Neutrophil (primary cell): ENCODE measurements at regions not wholly inside any gene's neighbourhood (a gene's known extent, or its start where the extent isn't known, plus 50 kb on each side); places are given as distances from the start of the nearest gene placed in this dataset.

Experiments
- H3K27ac ChIP-seq: fragments of 200-600 bp; sonication (generic); 2 replicates; pipeline ENCODE4 v1.5.1; 2016; ENCODE audit warnings: mild to moderate bottlenecking, moderate library complexity
- H3K27me3 ChIP-seq: fragments of 200-600 bp; sonication (generic); 2 replicates; pipeline ENCODE4 v1.6.0; 2016; ENCODE audit warnings: mild to moderate bottlenecking
- H3K36me3 ChIP-seq: fragments of 200-600 bp; sonication (generic); 2 replicates; pipeline ENCODE4 v1.5.1; 2017
- H3K4me1 ChIP-seq, 2 experiments: fragments of 200-600 bp in 1 of 2; sonication (generic) in 1 of 2; 1 replicate in 1 of 2; 2 replicates in 1 of 2; pipeline versions ENCODE4 v1.5.1 to v1.6.1; 2013 to 2016; ENCODE audit warnings: low read depth in 1 of 2, low read length in 1 of 2, mild to moderate bottlenecking in 1 of 2, moderate library complexity in 1 of 2; ENCODE audit not compliant: control insufficient read depth in 1 of 2, insufficient read depth in 1 of 2
- H3K4me3 ChIP-seq, 2 experiments: fragments of 200-600 bp in 1 of 2; sonication (generic) in 1 of 2; 1 replicate in 1 of 2; 2 replicates in 1 of 2; pipeline ENCODE4 v1.5.1; 2013 to 2016; ENCODE audit warnings: low read depth in 1 of 2, low read length in 1 of 2, mild to moderate bottlenecking in 1 of 2, moderate library complexity in 1 of 2
- H3K9me3 ChIP-seq: fragments of 200-600 bp; sonication (generic); 2 replicates; pipeline ENCODE4 v1.5.1; 2016
- CTCF ChIP-seq: fragments of 200-600 bp; sonication (generic); IDR thresholded peaks from 2 replicates; pipeline ENCODE4 v1.5.1; 2016; ENCODE audit warnings: antibody characterized with exemption

GRCh38 chr5:58403822-58404433 lies 56.0 kb downstream of the PLK2 start:
- H3K9me3 ChIP-seq = no peaks in the 10 kb centered on the region
- no peak overlapping the region for H3K27ac ChIP-seq
- no peak overlapping the region for H3K4me3 ChIP-seq
- H3K27me3 ChIP-seq = no peaks in the 10 kb centered on the region
- no peak for TF ChIP-seq CTCF
- H3K36me3 ChIP-seq = no peaks in the 10 kb centered on the region
- no peaks in the 10 kb centered on the region for H3K4me1 ChIP-seq

GRCh38 chr5:58401701-58402100 lies 58.2 kb downstream of the PLK2 start:
- TF ChIP-seq CTCF = no peak
- no peak overlapping the region for H3K27ac ChIP-seq
- H3K9me3 ChIP-seq = no peaks in the 10 kb centered on the region
- H3K27me3 ChIP-seq = no peaks in the 10 kb centered on the region
- H3K4me3 ChIP-seq = no peak overlapping the region
- no peaks in the 10 kb centered on the region for H3K4me1 ChIP-seq
- H3K36me3 ChIP-seq = no peaks in the 10 kb centered on the region

- Histone ChIP-seq H3K9me3 (no peaks in the 10 kb centered on the region), H3K36me3 (no peaks in the 10 kb centered on the region), H3K4me3 (no peak overlapping the region), H3K4me1 (no peaks in the 10 kb centered on the region), H3K27me3 (no peaks in the 10 kb centered on the region), H3K27ac (no peak overlapping the region)
- no peak for TF ChIP-seq CTCF
Measured at GRCh38 chr5:58400737-58401136, 59.1 kb downstream of the PLK2 start.

- Histone ChIP-seq H3K9me3 (no peaks in the 10 kb centered on the region), H3K27ac (no peak overlapping the region), H3K4me3 (no peak overlapping the region), H3K27me3 (no peaks in the 10 kb centered on the region), H3K36me3 (no peaks in the 10 kb centered on the region), H3K4me1 (no peaks in the 10 kb centered on the region)
- TF ChIP-seq CTCF = no peak
Measured at GRCh38 chr5:58399951-58400350, 59.9 kb downstream of the PLK2 start.

GRCh38 chr5:58394339-58394738 lies 65.5 kb downstream of the PLK2 start:
- Histone ChIP-seq H3K4me1 (no peaks in the 10 kb centered on the region), H3K27me3 (no peaks in the 10 kb centered on the region), H3K36me3 (no peaks in the 10 kb centered on the region), H3K27ac (no peak overlapping the region), H3K9me3 (no peaks in the 10 kb centered on the region), H3K4me3 (no peak overlapping the region)
- no peak for TF ChIP-seq CTCF

- Histone ChIP-seq H3K36me3 (no peaks in the 10 kb centered on the region), H3K27ac (no peak overlapping the region), H3K27me3 (no peaks in the 10 kb centered on the region), H3K4me3 (no peak overlapping the region), H3K9me3 (no peaks in the 10 kb centered on the region), H3K4me1 (no peaks in the 10 kb centered on the region)
- no peak for TF ChIP-seq CTCF
Measured at GRCh38 chr5:58393716-58394115, 66.2 kb downstream of the PLK2 start.
